Endothelial cell of umbilical vein (primary cell): ENCODE measurements at regions not wholly inside any gene's neighbourhood (a gene's known extent, or its start where the extent isn't known, plus 50 kb on each side); places are given as distances from the start of the nearest gene placed in this dataset.

Experiments used
- BruUV-seq: library from RNA; stranded (reverse); fragments of 400-500 nt; replicated peaks from 2 replicates; lab custom pipeline; 2021; lab: Mats Ljungman, UMichigan
- CTCF ChIA-PET: fragments of 300-600, 350-600 bp; sonication (Branson Sonifier 250); formaldehyde crosslinking; loops from one replicate; lab custom pipeline; 2021; ENCODE audit warnings: antibody characterized with exemption, inconsistent platforms; lab: Charles Lee
- POLR2A ChIA-PET: fragments of 300-600, 350-600 bp; sonication (Branson Sonifier 250); formaldehyde crosslinking; loops from one replicate; lab custom pipeline; 2021; ENCODE audit warnings: antibody characterized with exemption, inconsistent platforms; lab: Charles Lee
- DNase-seq: peaks from one replicate; pipeline ENCODE4 v3.0.0-alpha.2; 2011; ENCODE audit warnings: low read depth, low spot score
- FAIRE-seq: peaks from 2 replicates; lab custom pipeline; 2011; peaks lifted over from hg19 to GRCh38; lab: Jason Lieb, UNC
- H2AFZ ChIP-seq: 2 replicates; pipeline ENCODE4 v1.6.0; 2012; ENCODE audit warnings: low read depth, low read length, control low read depth, inconsistent platforms
- H3K27ac ChIP-seq: 2 replicates; pipeline ENCODE4 v1.5.1; 2011; ENCODE audit warnings: low read depth, mild to moderate bottlenecking, control low read depth, low read length, moderate library complexity; ENCODE audit not compliant: insufficient read depth
- H3K27me3 ChIP-seq, 2 experiments: 2 replicates each; pipeline versions ENCODE4 v1.6.0 to v1.6.1; 2011; ENCODE audit warnings: low read length in 2 of 2, mixed read lengths in 1 of 2; ENCODE audit not compliant: control insufficient read depth in 2 of 2, insufficient read depth in 2 of 2
- H3K36me3 ChIP-seq, 2 experiments: 2 replicates in 1 of 2; 3 replicates in 1 of 2; pipeline ENCODE4 v1.5.1; 2011; ENCODE audit warnings: low read length in 2 of 2, mild to moderate bottlenecking in 1 of 2, moderate library complexity in 1 of 2; ENCODE audit not compliant: control insufficient read depth in 2 of 2, insufficient read depth in 2 of 2; ENCODE audit errors: extremely low read depth in 1 of 2
- H3K4me1 ChIP-seq: 3 replicates; pipeline ENCODE4 v1.5.1; 2011; ENCODE audit warnings: mild to moderate bottlenecking, low read length; ENCODE audit not compliant: control insufficient read depth, insufficient read depth; ENCODE audit errors: extremely low read depth
- H3K4me2 ChIP-seq: 2 replicates; pipeline ENCODE4 v1.6.1; 2011; ENCODE audit warnings: low read length, control low read depth, mixed read lengths; ENCODE audit not compliant: insufficient read depth
- H3K4me3 ChIP-seq, 3 experiments: fragments of 200-600 bp in 1 of 3; sonication (generic), shearing (Covaris generic) in 1 of 3; replicated peaks in 1 of 3; 2 replicates each; pipeline ENCODE4 v1.5.1; 2011 to 2016; ENCODE audit warnings: control low read depth in 3 of 3, low read length in 3 of 3, mild to moderate bottlenecking in 2 of 3, inconsistent platforms in 1 of 3, low read depth in 1 of 3, moderate library complexity in 1 of 3; ENCODE audit not compliant: insufficient read depth in 1 of 3
- H3K79me2 ChIP-seq: 2 replicates; pipeline ENCODE4 v1.6.0; 2012; ENCODE audit warnings: low read length, inconsistent platforms; ENCODE audit not compliant: control insufficient read depth, insufficient read depth
- H3K9ac ChIP-seq: replicated peaks from 2 replicates; pipeline ENCODE3; 2011; ENCODE audit warnings: low read length, control low read depth; ENCODE audit not compliant: insufficient read depth; ENCODE audit errors: extremely low read depth
- H3K9me1 ChIP-seq: replicated peaks from 3 replicates; pipeline ENCODE4 v1.6.0; 2011; ENCODE audit warnings: mild to moderate bottlenecking, low read length; ENCODE audit not compliant: control insufficient read depth, insufficient read depth; ENCODE audit errors: extremely low read depth
- H3K9me3 ChIP-seq: replicated peaks from 2 replicates; pipeline ENCODE4 v1.5.1; 2012; ENCODE audit warnings: low read length, inconsistent platforms; ENCODE audit not compliant: control insufficient read depth, insufficient read depth
- H4K20me1 ChIP-seq: replicated peaks from 2 replicates; pipeline ENCODE3; 2011; ENCODE audit warnings: mild to moderate bottlenecking, low read length; ENCODE audit not compliant: control insufficient read depth, insufficient read depth; ENCODE audit errors: extremely low read depth
- EZH2 ChIP-seq: IDR thresholded peaks from 2 replicates; pipeline ENCODE4 v1.6.1; 2012; ENCODE audit warnings: borderline replicate concordance, low read depth, mild to moderate bottlenecking, moderate library complexity, low read length, inconsistent platforms; ENCODE audit not compliant: severe bottlenecking
- FOS ChIP-seq: IDR thresholded peaks from 2 replicates; pipeline ENCODE4 v1.6.1; 2011; ENCODE audit warnings: mild to moderate bottlenecking, low read length, moderate library complexity, borderline replicate concordance; ENCODE audit not compliant: insufficient read depth
- GATA2 ChIP-seq: IDR thresholded peaks from 2 replicates; pipeline ENCODE4 v1.7.0; 2011; ENCODE audit warnings: low read depth, mild to moderate bottlenecking, moderate library complexity, mixed read lengths, low read length; ENCODE audit not compliant: insufficient read length, insufficient read depth
- JUN ChIP-seq: IDR thresholded peaks from 2 replicates; pipeline ENCODE4 v1.6.1; 2011; ENCODE audit warnings: borderline replicate concordance, low read depth; ENCODE audit not compliant: insufficient read length, insufficient read depth
- MYC ChIP-seq: IDR thresholded peaks from one replicate; pipeline ENCODE4 v1.6.1; 2011; ENCODE audit warnings: mild to moderate bottlenecking, low read depth, low read length
- POLR2A ChIP-seq: IDR thresholded peaks from 2 replicates; pipeline ENCODE4 v1.6.1; 2012; ENCODE audit warnings: low read depth, mild to moderate bottlenecking, control low read depth, low read length
- POLR2AphosphoS5 ChIP-seq: IDR thresholded peaks from 2 replicates; pipeline ENCODE4 v1.6.1; 2012; ENCODE audit warnings: low read depth, mild to moderate bottlenecking, control low read depth, low read length, moderate library complexity; ENCODE audit not compliant: insufficient read depth
- dilution Hi-C: fragments of 300-500 bp; cut with MboI; formaldehyde crosslinking; loops from one replicate; pipeline ENCODE4 v1.15.0; 2019; ENCODE audit warnings: low sequenced_read_pairs; ENCODE audit not compliant: extremely low pct_ligation_motif_present
- intact Hi-C: fragments of 100-400 bp; cut with micrococcal nuclease; formaldehyde crosslinking; loops from one replicate; pipeline ENCODE4 v1.10.0; 2022
- TF ChIP-seq, protein P1 (sequence below), 2 donors: IDR thresholded peaks; 1 replicate in 1 of 2; 2 replicates in 1 of 2; pipeline ENCODE4 v1.5.1; 2011; ENCODE audit warnings: low read length in 2 of 2, mild to moderate bottlenecking in 2 of 2, moderate library complexity in 2 of 2, control low read depth in 1 of 2, inconsistent platforms in 1 of 2, low read depth in 1 of 2; ENCODE audit not compliant: insufficient read depth in 1 of 2; ENCODE audit errors: extremely low read depth in 1 of 2
- TF ChIP-seq, protein P2 (sequence below): IDR thresholded peaks from 2 replicates; pipeline ENCODE4 v1.6.1; 2011; ENCODE audit not compliant: insufficient read depth, insufficient read length

DNA sequence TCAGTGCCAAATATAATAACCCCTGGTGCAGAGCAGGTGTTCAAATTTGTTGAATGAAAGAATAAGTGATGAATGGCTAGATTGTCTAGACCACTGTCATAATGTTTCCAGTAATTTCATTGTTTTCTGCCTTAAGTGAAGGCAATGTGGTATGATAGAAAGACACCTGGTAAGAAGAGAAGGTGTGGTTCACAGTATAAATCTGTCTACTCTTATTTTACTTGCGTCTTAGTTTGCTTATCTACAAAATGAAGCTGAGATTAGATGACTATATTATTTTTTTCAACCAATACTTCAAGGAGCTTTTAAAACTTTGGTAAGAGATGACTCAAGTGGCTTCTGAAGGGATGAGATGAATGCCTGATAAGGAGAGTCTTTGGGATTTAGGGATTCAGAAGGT is 788.4 kb downstream of the EPHA4 start:
- ChIA-PET POLR2A (no interaction called here), CTCF (no interaction called here)
- Histone ChIP-seq H2AFZ (no peak overlapping the region), H3K36me3 (no peaks in the 10 kb centered on the region), H3K27me3 (no peaks in the 10 kb centered on the region), H3K4me3 (no peak overlapping the region), H3K79me2 (no peaks in the 10 kb centered on the region), H3K27ac (no peak overlapping the region), H3K4me2 (no peak overlapping the region), H3K4me1 (no peaks in the 10 kb centered on the region), H3K9me1 (no peaks in the 10 kb centered on the region), H3K9ac (no peak overlapping the region), H4K20me1 (no peaks in the 10 kb centered on the region), H3K9me3 (peaks cover 2% of the 10 kb centered on the region)
- no peak for DNase-seq
- dilution Hi-C loops (no loop called here), intact Hi-C loops (no loop called here)
- TF ChIP-seq JUN (no peak), POLR2AphosphoS5 (no peak), GATA2 (no peak), FOS (no peak), EZH2 (no peak), MYC (no peak), POLR2A (no peak)
- TF ChIP-seq, protein P1, sequence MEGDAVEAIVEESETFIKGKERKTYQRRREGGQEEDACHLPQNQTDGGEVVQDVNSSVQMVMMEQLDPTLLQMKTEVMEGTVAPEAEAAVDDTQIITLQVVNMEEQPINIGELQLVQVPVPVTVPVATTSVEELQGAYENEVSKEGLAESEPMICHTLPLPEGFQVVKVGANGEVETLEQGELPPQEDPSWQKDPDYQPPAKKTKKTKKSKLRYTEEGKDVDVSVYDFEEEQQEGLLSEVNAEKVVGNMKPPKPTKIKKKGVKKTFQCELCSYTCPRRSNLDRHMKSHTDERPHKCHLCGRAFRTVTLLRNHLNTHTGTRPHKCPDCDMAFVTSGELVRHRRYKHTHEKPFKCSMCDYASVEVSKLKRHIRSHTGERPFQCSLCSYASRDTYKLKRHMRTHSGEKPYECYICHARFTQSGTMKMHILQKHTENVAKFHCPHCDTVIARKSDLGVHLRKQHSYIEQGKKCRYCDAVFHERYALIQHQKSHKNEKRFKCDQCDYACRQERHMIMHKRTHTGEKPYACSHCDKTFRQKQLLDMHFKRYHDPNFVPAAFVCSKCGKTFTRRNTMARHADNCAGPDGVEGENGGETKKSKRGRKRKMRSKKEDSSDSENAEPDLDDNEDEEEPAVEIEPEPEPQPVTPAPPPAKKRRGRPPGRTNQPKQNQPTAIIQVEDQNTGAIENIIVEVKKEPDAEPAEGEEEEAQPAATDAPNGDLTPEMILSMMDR (IDR thresholded peaks at IDR 0.05; ENCODE audit: extremely low read depth in 1 of 2, insufficient read depth in 1 of 2, low read depth in 1 of 2, low read length in 2 of 2), result no peak
- TF ChIP-seq, protein P2, sequence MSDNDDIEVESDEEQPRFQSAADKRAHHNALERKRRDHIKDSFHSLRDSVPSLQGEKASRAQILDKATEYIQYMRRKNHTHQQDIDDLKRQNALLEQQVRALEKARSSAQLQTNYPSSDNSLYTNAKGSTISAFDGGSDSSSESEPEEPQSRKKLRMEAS, result no peak
- no TSS peak for BruUV-seq
- no peak for FAIRE-seq
